Tibial nerve (tissue), 3 donors: ENCODE measurements at regions not wholly inside any gene's neighbourhood (a gene's known extent, or its start where the extent isn't known, plus 50 kb on each side); places are given as distances from the start of the nearest gene placed in this dataset.

ENCODE experiments used
- CTCF ChIP-seq, 5 experiments: fragments of 200-600 bp in 3 of 5; fragments of 450-650 bp in 2 of 5; sonication (generic) in 3 of 5; IDR thresholded peaks; one replicate each; pipeline ENCODE4 v1.5.1; 2016 to 2019; ENCODE audit warnings: antibody characterized with exemption in 5 of 5, mild to moderate bottlenecking in 3 of 5, moderate library complexity in 2 of 5
- POLR2A ChIP-seq, 2 donors: fragments of 450-650 bp; IDR thresholded peaks; one replicate each; pipeline ENCODE4 v1.6.1; 2017; ENCODE audit warnings: antibody characterized with exemption in 2 of 2, mild to moderate bottlenecking in 2 of 2, moderate library complexity in 2 of 2

DNA sequence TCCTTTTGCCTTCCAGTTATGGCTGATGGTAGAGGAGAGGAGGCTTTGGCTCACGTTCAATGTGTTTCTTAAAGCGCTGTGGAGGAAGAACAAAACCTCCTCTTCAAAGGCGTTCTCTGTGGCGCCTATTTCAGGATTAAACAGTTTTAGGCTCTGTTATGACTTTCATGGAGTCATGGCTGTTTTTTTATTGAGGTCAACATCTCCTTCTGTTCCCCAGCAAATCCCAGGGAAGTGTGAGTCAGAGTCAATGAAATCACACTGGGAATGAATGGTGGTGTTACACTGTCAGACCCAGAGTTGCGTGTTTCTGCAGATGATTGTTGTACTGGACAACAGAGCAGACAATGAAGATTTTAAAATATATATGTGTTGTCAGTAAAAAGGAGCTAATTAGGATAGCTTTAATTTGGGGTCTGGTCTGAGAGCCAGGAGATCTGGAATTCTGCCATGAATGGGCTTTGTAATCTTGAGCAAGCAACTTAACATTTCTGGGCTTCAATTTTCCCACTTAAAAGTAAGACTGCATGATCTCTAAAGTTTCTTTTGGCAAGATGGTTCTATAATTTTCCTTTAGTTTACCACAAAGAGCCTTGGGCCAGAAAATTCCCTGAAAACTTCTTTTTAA, 240.7 kb downstream of the CSNK1G3 start:
- TF ChIP-seq POLR2A (IDR thresholded peaks at IDR 0.05): no peak
- TF ChIP-seq CTCF (IDR thresholded peaks at IDR 0.05): no peak
